ENCODE measurements at regions not wholly inside any gene's neighbourhood (a gene's known extent, or its start where the extent isn't known, plus 50 kb on each side); places are given as distances from the start of the nearest gene placed in this dataset.

GRCh38 chr14:34128665-34129064 lies 177.8 kb upstream of the EGLN3 start:
- no peak for DNase-seq (ENCODE audit: low read depth)

GRCh38 chr14:34126586-34126985 lies 175.7 kb upstream of the EGLN3 start:
- DNase-seq (ENCODE audit: low read depth): no peak

- DNase-seq (ENCODE audit: low read depth): no peak
Measured at GRCh38 chr14:34124585-34124984, 173.7 kb upstream of the EGLN3 start.

GRCh38 chr14:34122650-34123049 lies 171.8 kb upstream of the EGLN3 start:
- DNase-seq (ENCODE audit: low read depth): no peak

GRCh38 chr14:34122081-34122480 lies 171.2 kb upstream of the EGLN3 start:
- no peak for DNase-seq (ENCODE audit: low read depth)

GRCh38 chr14:34120185-34120977 lies 169.5 kb upstream of the EGLN3 start:
- DNase-seq (ENCODE audit: low read depth): peak; percentile 13

- no peak for DNase-seq (ENCODE audit: low read depth)
Measured at GRCh38 chr14:34119107-34119858, 168.4 kb upstream of the EGLN3 start.

- DNase-seq (ENCODE audit: low read depth): no peak
Measured at GRCh38 chr14:34113991-34114390, 163.1 kb upstream of the EGLN3 start.

GRCh38 chr14:34113005-34113511 lies 162.2 kb upstream of the EGLN3 start:
- peak; percentile 79 for DNase-seq (ENCODE audit: low read depth)

GRCh38 chr14:34111953-34112352 lies 161.1 kb upstream of the EGLN3 start:
- no peak for DNase-seq (ENCODE audit: low read depth)

- DNase-seq (ENCODE audit: low read depth): no peak
Measured at GRCh38 chr14:34111505-34111904, 160.6 kb upstream of the EGLN3 start.

GRCh38 chr14:34110531-34110930 lies 159.7 kb upstream of the EGLN3 start:
- DNase-seq (ENCODE audit: low read depth): peak; percentile 18

- DNase-seq (ENCODE audit: low read depth): no peak
Measured at GRCh38 chr14:34107441-34107840, 156.6 kb upstream of the EGLN3 start.

GRCh38 chr14:34106310-34106709 lies 155.4 kb upstream of the EGLN3 start:
- DNase-seq (ENCODE audit: low read depth): no peak

- peak; percentile 9 for DNase-seq (ENCODE audit: low read depth)
Measured at GRCh38 chr14:34104489-34105397, 153.9 kb upstream of the EGLN3 start.

GRCh38 chr14:34103176-34103575 lies 152.3 kb upstream of the EGLN3 start:
- DNase-seq (ENCODE audit: low read depth): no peak

GRCh38 chr14:34099635-34100034 lies 148.8 kb upstream of the EGLN3 start:
- DNase-seq (ENCODE audit: low read depth): no peak

- no peak for DNase-seq (ENCODE audit: low read depth)
Measured at GRCh38 chr14:34098985-34099349, 148.1 kb upstream of the EGLN3 start.

- DNase-seq (ENCODE audit: low read depth): peak; percentile 55
Measured at GRCh38 chr14:34098045-34098984, 147.4 kb upstream of the EGLN3 start.

GRCh38 chr14:34097644-34098043 lies 146.8 kb upstream of the EGLN3 start:
- DNase-seq (ENCODE audit: low read depth): no peak

- DNase-seq (ENCODE audit: low read depth): no peak
Measured at GRCh38 chr14:34094384-34094783, 143.5 kb upstream of the EGLN3 start.
